WTC11 (cell line): ENCODE measurements at regions not wholly inside any gene's neighbourhood (a gene's known extent, or its start where the extent isn't known, plus 50 kb on each side); places are given as distances from the start of the nearest gene placed in this dataset.

Experiments
- ATAC-seq: fragments of 200-7000 bp; cut with Tn5 transposase; 2 replicates; pipeline ENCODE4 v1.10.0; 2021; ENCODE audit warnings: mild to moderate bottlenecking, moderate library complexity
- CTCF ChIA-PET: fragments of 300-600 bp; sonication (Branson Sonifier 250); formaldehyde crosslinking; loops from one replicate; lab custom pipeline; 2021; ENCODE audit warnings: antibody characterized with exemption; lab: Charles Lee
- POLR2A ChIA-PET: fragments of 350-600 bp; sonication (Branson Sonifier 250); formaldehyde crosslinking; loops from one replicate; lab custom pipeline; 2021; ENCODE audit warnings: antibody characterized with exemption; lab: Charles Lee
- DNase-seq: peaks from one replicate; pipeline ENCODE4 v3.0.0; 2021; ENCODE audit warnings: low spot score
- H3K27ac Mint-ChIP-seq: 2 replicates; pipeline ENCODE4 v1.8.0; 2021; ENCODE audit warnings: mixed read lengths
- H3K27me3 Mint-ChIP-seq: 2 replicates; pipeline ENCODE4 v1.8.0; 2021; ENCODE audit warnings: low read depth, mild to moderate bottlenecking, moderate library complexity, mixed read lengths
- H3K36me3 Mint-ChIP-seq: 2 replicates; pipeline ENCODE4 v1.8.0; 2021; ENCODE audit warnings: mixed read lengths
- H3K4me1 Mint-ChIP-seq: 2 replicates; pipeline ENCODE4 v1.8.0; 2022; ENCODE audit warnings: mixed read lengths
- H3K4me3 Mint-ChIP-seq: 2 replicates; pipeline ENCODE4 v1.8.0; 2021; ENCODE audit warnings: mild to moderate bottlenecking, moderate library complexity, mixed read lengths
- H3K9me3 Mint-ChIP-seq: 2 replicates; pipeline ENCODE4 v1.8.0; 2021; ENCODE audit warnings: mixed read lengths
- AR ChIP-seq: fragments of 250-450 bp; sonication (Bioruptor Pico); IDR thresholded peaks from 2 replicates; pipeline ENCODE4 v1.9.0; 2021; ENCODE audit warnings: mild to moderate bottlenecking
- ATF2 ChIP-seq: sonication (generic); formaldehyde crosslinking; IDR thresholded peaks from 2 replicates; pipeline ENCODE4 v1.8.1; 2022; ENCODE audit warnings: low read depth, missing genetic modification reagents, borderline replicate concordance
- E2F1 ChIP-seq: sonication (generic); formaldehyde crosslinking; IDR thresholded peaks from 2 replicates; pipeline ENCODE4 v1.8.0; 2022; ENCODE audit warnings: mild to moderate bottlenecking, missing genetic modification reagents
- E2F4 ChIP-seq: sonication (generic); formaldehyde crosslinking; IDR thresholded peaks from 2 replicates; pipeline ENCODE4 v1.8.1; 2022; ENCODE audit warnings: low read depth, mild to moderate bottlenecking, moderate library complexity, missing genetic modification reagents, borderline replicate concordance
- EMX1 ChIP-seq: fragments of 250-450 bp; sonication (Bioruptor Pico); IDR thresholded peaks from 2 replicates; pipeline ENCODE4 v1.8.0; 2021; ENCODE audit warnings: mild to moderate bottlenecking
- FOXK1 ChIP-seq: sonication (generic); formaldehyde crosslinking; IDR thresholded peaks from 2 replicates; pipeline ENCODE4 v1.8.0; 2022; ENCODE audit warnings: mild to moderate bottlenecking, moderate library complexity, missing genetic modification reagents
- FOXP4 ChIP-seq: sonication (generic); formaldehyde crosslinking; IDR thresholded peaks from 2 replicates; pipeline ENCODE4 v1.8.0; 2022; ENCODE audit warnings: mild to moderate bottlenecking, missing genetic modification reagents
- GABPB1 ChIP-seq: sonication (generic); formaldehyde crosslinking; IDR thresholded peaks from 2 replicates; pipeline ENCODE4 v1.8.1; 2023; ENCODE audit warnings: mild to moderate bottlenecking, missing genetic modification reagents
- HMGXB4 ChIP-seq: sonication (generic); formaldehyde crosslinking; IDR thresholded peaks from 2 replicates; pipeline ENCODE4 v1.8.1; 2023; ENCODE audit warnings: mild to moderate bottlenecking, moderate library complexity, missing genetic modification reagents
- MYBL2 ChIP-seq: sonication (generic); formaldehyde crosslinking; IDR thresholded peaks from 2 replicates; pipeline ENCODE4 v1.8.1; 2023; ENCODE audit warnings: mild to moderate bottlenecking, moderate library complexity, missing genetic modification reagents
- NFATC4 ChIP-seq: fragments of 250-450 bp; sonication (Bioruptor Pico); IDR thresholded peaks from 2 replicates; pipeline ENCODE4 v1.9.0; 2021; ENCODE audit warnings: mild to moderate bottlenecking
- NFE2L1 ChIP-seq: sonication (generic); formaldehyde crosslinking; IDR thresholded peaks from 2 replicates; pipeline ENCODE4 v1.8.1; 2023; ENCODE audit warnings: missing genetic modification reagents
- SP1 ChIP-seq: sonication (generic); formaldehyde crosslinking; conservative IDR thresholded peaks from 2 replicates; pipeline ENCODE4 v1.8.1; 2022; ENCODE audit warnings: missing genetic modification reagents
- TP53 ChIP-seq: sonication (generic); formaldehyde crosslinking; IDR thresholded peaks from 2 replicates; pipeline ENCODE4 v1.8.1; 2023; ENCODE audit warnings: mild to moderate bottlenecking, missing genetic modification reagents
- USF2 ChIP-seq: sonication (generic); formaldehyde crosslinking; IDR thresholded peaks from 2 replicates; pipeline ENCODE4 v1.8.1; 2023; ENCODE audit warnings: mild to moderate bottlenecking, missing genetic modification reagents, moderate library complexity
- ZBTB43 ChIP-seq: sonication (generic); formaldehyde crosslinking; IDR thresholded peaks from 2 replicates; pipeline ENCODE4 v1.8.1; 2023; ENCODE audit warnings: mild to moderate bottlenecking, missing genetic modification reagents
- ZNF138 ChIP-seq: sonication (generic); formaldehyde crosslinking; conservative IDR thresholded peaks from 2 replicates; pipeline ENCODE4 v1.8.1; 2022; ENCODE audit warnings: mild to moderate bottlenecking, moderate library complexity, missing genetic modification reagents
- ZNF263 ChIP-seq: sonication (generic); formaldehyde crosslinking; IDR thresholded peaks from 2 replicates; pipeline ENCODE4 v1.8.1; 2022; ENCODE audit warnings: low read depth, mild to moderate bottlenecking, moderate library complexity, missing genetic modification reagents
- ZNF512 ChIP-seq: sonication (generic); formaldehyde crosslinking; IDR thresholded peaks from 2 replicates; pipeline ENCODE4 v1.8.1; 2022; ENCODE audit warnings: missing genetic modification reagents, borderline replicate concordance

- Mint-ChIP-seq H3K27me3 (no peaks in the 10 kb centered on the region), H3K4me1 (no peaks in the 10 kb centered on the region), H3K4me3 (no peak overlapping the region), H3K9me3 (peaks cover 10% of the 10 kb centered on the region), H3K27ac (no peak overlapping the region)
- ChIA-PET CTCF (interaction anchor here (1.2 kb wide), 1 partner anchor 189 kb away, joined by 4 read pairs; no protein-coding TSS in a partner anchor), POLR2A (no interaction called here)
- ATAC-seq (peak; percentile 28; the same call in 1 of the 2 replicates), DNase-seq (no peak)
- TF ChIP-seq NFATC4, result no peak
- TF ChIP-seq ZNF138, result no peak
- no peak for TF ChIP-seq HMGXB4
- no peak for TF ChIP-seq FOXK1
- no peak for TF ChIP-seq GABPB1 (CRISPR knock-in tag)
- TF ChIP-seq SP1 (CRISPR knock-in tag), result no peak
- TF ChIP-seq E2F4 (CRISPR knock-in tag), result no peak
- TF ChIP-seq AR (CRISPR knock-in tag), result no peak
- no peak for TF ChIP-seq ZNF512 (CRISPR knock-in tag)
- TF ChIP-seq ZNF263, result no peak
- no peak for TF ChIP-seq USF2 (CRISPR knock-in tag)
- TF ChIP-seq ATF2 (CRISPR knock-in tag), result no peak
- no peak for TF ChIP-seq NFE2L1 (CRISPR knock-in tag)
- TF ChIP-seq FOXP4, result no peak
- TF ChIP-seq MYBL2 (CRISPR knock-in tag), result no peak
- TF ChIP-seq E2F1, result no peak
- TF ChIP-seq EMX1 (CRISPR knock-in tag), result no peak
- no peak for TF ChIP-seq ZBTB43 (CRISPR knock-in tag)
- TF ChIP-seq TP53 (CRISPR knock-in tag), result no peak
- TF ChIP-seq, all 79 proteins: peak for 0
- no peaks in the 10 kb centered on the region for H3K36me3 Mint-ChIP-seq
Measured at GRCh38 chr1:30569384-30569783, 154.0 kb downstream of the MATN1 start.
